Heart left ventricle (tissue), 16 donors: ENCODE measurements at regions not wholly inside any gene's neighbourhood (a gene's known extent, or its start where the extent isn't known, plus 50 kb on each side); places are given as distances from the start of the nearest gene placed in this dataset.

ENCODE experiments used
- ATAC-seq, 4 donors: fragments of 200-7000 bp; cut with Tn5 transposase; one replicate each; pipeline ENCODE4 v1.9.1; 2020 to 2022; ENCODE audit warnings: moderate library complexity in 4 of 4, mild to moderate bottlenecking in 3 of 4, moderate number of reproducible peaks in 1 of 4
- DNase-seq, 5 donors: peaks; one replicate each; pipeline ENCODE4 v3.0.0-alpha.2; 2020
- H3K27ac ChIP-seq, 12 donors: fragments of 200-600 bp; sonication (generic) in 4 of 12; one replicate each; pipeline versions ENCODE4 v1.5.0 to v1.8.0; 2016 to 2022; ENCODE audit warnings: mild to moderate bottlenecking in 2 of 12
- H3K27me3 ChIP-seq, 9 donors: fragments of 200-600 bp; sonication (generic) in 2 of 9; one replicate each; pipeline versions ENCODE4 v1.5.1 to v1.8.0; 2016 to 2022; ENCODE audit warnings: mild to moderate bottlenecking in 3 of 9
- H3K36me3 ChIP-seq, 9 donors: fragments of 200-600 bp; sonication (generic) in 2 of 9; one replicate each; pipeline versions ENCODE4 v1.5.0 to v1.8.0; 2018 to 2022; ENCODE audit warnings: mild to moderate bottlenecking in 2 of 9
- H3K4me1 ChIP-seq, 12 donors: fragments of 200-600 bp; sonication (generic) in 4 of 12; one replicate each; pipeline versions ENCODE4 v1.5.0 to v1.8.0; 2016 to 2022; ENCODE audit warnings: mild to moderate bottlenecking in 3 of 12
- H3K4me3 ChIP-seq, 12 donors: fragments of 200-600 bp; sonication (generic) in 4 of 12; one replicate each; pipeline versions ENCODE4 v1.5.0 to v1.8.0; 2017 to 2022; ENCODE audit warnings: mild to moderate bottlenecking in 9 of 12, moderate library complexity in 4 of 12
- H3K9me3 ChIP-seq, 12 donors: fragments of 200-600 bp; sonication (generic) in 4 of 12; one replicate each; pipeline versions ENCODE4 v1.5.0 to v1.8.0; 2016 to 2022; ENCODE audit warnings: mild to moderate bottlenecking in 1 of 12
- POLR2A ChIP-seq, 2 donors: fragments of 450-650 bp; IDR thresholded peaks; one replicate each; pipeline ENCODE4 v1.6.1; 2017; ENCODE audit warnings: antibody characterized with exemption in 2 of 2, mild to moderate bottlenecking in 2 of 2, moderate library complexity in 2 of 2
- WGBS, 4 donors: extraction: QIAGEN DNeasy Blood & Tissue Kit in 2 of 4; methylation state at CpG; one replicate each; pipeline versions ENCODE4 v1.1.5 to v1.1.7; 2013 to 2018; 5-methylcytosine and 5-hydroxymethylcytosine counted together
- intact Hi-C, 10 donors: fragments of 100-400 bp; cut with DNase I; formaldehyde crosslinking; loops; one replicate each; pipeline versions ENCODE4 v1.11.1 to v1.14.2; 2022
- TF ChIP-seq, protein P1 (sequence below), 12 donors: fragments of 200-600 bp; sonication (generic) in 4 of 12; IDR thresholded peaks; one replicate each; pipeline versions ENCODE4 v1.5.0 to v1.8.0; 2018 to 2022; ENCODE audit warnings: antibody characterized with exemption in 12 of 12, mild to moderate bottlenecking in 5 of 12
- donor health status: ischemic (EF 13 %, LVEDD 7.1; RV severe dilation, severe dysfunction).
- donor health status: healthy with polysubstance abuse.
- donor health status: DM: no; HTN: yes; CAD: no.
- donor health status: DM: no; HTN: no; CAD: no.
- donor health status: ischemic (EF 25% LVEDD 6.9; RV normal size, moderate dysfunction).
- donor health status: ischemic (EF 25% LVEDD 5.7; RV mildly dilated, moderate dysfunction).
- donor health status: healthy.
- donor health status: DM: yes; HTN: yes; CAD: no.
- donor health status: ischemic (EF 35%, LVEDD 5.7; RV mildly dilated, moderate dysfunction).
- donor health status: nonischemic (EF 11% LVEDD 7.7; RV severe dilation, severe dysfunction).
- donor health status: DM: yes; HTN: yes; CAD: no.
- donor health status: PGD.
- donor health status: ischemic (EF 29% LVEDD 5.4; RV normal size, mild dysfunction).
- donor health status: nonischemic (EF 23%, LVEDD 6.1; RV moderate dilation, normal function).

DNA sequence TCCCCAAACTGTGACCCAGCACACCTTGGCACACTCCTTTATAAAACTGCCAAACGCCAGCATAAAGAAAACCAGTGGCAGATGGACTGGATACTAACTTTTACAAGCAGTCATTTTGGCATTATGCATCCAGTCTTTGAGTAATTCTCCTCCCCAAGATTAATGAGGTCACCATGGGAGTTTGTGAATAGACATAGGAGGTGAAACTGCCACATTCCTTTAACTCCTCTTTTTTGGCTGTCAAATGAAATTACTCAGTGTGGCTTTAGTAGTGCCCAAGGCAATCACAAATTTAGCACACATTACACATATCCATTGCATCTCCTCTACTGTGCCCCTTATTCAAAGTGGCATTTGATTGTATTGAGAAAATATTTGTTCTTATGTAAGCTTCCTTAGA is 315.3 kb upstream of the FGF13 start:
- WGBS, 4 donors: 44 to 84% (median 59%) methylated on average over 1 of the region's 1 CpG
- DNase-seq (no peak), ATAC-seq (no peak)
- no peaks in the 10 kb centered on the region for H3K36me3 ChIP-seq
- H3K9me3 ChIP-seq: no peaks in the 10 kb centered on the region
- peaks cover 0 to 6% (median 0%) of the 10 kb centered on the region in 9 donors for H3K27me3 ChIP-seq
- H3K27ac ChIP-seq: no peak overlapping the region
- TF ChIP-seq, protein P1, sequence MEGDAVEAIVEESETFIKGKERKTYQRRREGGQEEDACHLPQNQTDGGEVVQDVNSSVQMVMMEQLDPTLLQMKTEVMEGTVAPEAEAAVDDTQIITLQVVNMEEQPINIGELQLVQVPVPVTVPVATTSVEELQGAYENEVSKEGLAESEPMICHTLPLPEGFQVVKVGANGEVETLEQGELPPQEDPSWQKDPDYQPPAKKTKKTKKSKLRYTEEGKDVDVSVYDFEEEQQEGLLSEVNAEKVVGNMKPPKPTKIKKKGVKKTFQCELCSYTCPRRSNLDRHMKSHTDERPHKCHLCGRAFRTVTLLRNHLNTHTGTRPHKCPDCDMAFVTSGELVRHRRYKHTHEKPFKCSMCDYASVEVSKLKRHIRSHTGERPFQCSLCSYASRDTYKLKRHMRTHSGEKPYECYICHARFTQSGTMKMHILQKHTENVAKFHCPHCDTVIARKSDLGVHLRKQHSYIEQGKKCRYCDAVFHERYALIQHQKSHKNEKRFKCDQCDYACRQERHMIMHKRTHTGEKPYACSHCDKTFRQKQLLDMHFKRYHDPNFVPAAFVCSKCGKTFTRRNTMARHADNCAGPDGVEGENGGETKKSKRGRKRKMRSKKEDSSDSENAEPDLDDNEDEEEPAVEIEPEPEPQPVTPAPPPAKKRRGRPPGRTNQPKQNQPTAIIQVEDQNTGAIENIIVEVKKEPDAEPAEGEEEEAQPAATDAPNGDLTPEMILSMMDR (IDR thresholded peaks at IDR 0.05): no peak
- TF ChIP-seq POLR2A (IDR thresholded peaks at IDR 0.05): no peak
- no peaks in the 10 kb centered on the region for H3K4me1 ChIP-seq
- intact Hi-C loops: no loop called here
- no peak overlapping the region for H3K4me3 ChIP-seq

- no peaks in the 10 kb centered on the region for H3K4me1 ChIP-seq
- H3K27ac ChIP-seq: no peak overlapping the region
- H3K9me3 ChIP-seq: no peaks in the 10 kb centered on the region
- DNase-seq (no peak), ATAC-seq (no peak)
- TF ChIP-seq POLR2A (IDR thresholded peaks at IDR 0.05): no peak
- TF ChIP-seq, protein P1 (IDR thresholded peaks at IDR 0.05): no peak
- H3K36me3 ChIP-seq: no peaks in the 10 kb centered on the region
- H3K4me3 ChIP-seq: no peak overlapping the region
- WGBS, 4 donors: 53 to 88% (median 75%) methylated on average over 2 of the region's 2 CpGs
- H3K27me3 ChIP-seq: peaks cover 0 to 6% (median 0%) of the 10 kb centered on the region in 9 donors
- intact Hi-C loops: no loop called here
These were observed 314.9 kb upstream of the FGF13 start for GRCh38 chrX:139026406-139026805.

DNA sequence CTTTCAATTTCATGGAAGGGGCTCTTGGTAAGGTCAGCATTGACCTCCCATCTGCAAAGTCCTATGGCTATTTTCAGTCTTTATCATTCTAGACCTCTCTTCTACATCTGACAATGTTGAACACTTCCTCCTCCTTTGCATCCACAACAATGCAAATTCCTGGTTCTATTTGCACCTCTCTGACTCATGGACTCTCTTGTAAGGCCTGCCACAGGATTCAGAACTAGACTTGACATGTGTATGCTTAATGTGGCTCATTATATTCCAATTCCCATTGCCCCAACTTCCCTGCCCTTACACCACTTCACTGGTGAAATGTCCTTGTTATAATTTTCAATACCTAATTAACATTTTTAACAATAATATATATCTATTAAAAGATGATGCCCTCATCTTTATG is 314.3 kb upstream of the FGF13 start:
- no peak overlapping the region for H3K27ac ChIP-seq

GRCh38 chrX:139023531-139023930 is 312.0 kb upstream of the FGF13 start:
- ATAC-seq: no peak
- 70 to 89% (median 80%) methylated on average over 3 of the region's 3 CpGs for WGBS, 4 donors
- Histone ChIP-seq H3K4me3 (no peak overlapping the region), H3K27me3 (no peaks in the 10 kb centered on the region), H3K4me1 (no peaks in the 10 kb centered on the region), H3K9me3 (no peaks in the 10 kb centered on the region), H3K36me3 (no peaks in the 10 kb centered on the region), H3K27ac (no peak overlapping the region)
- no peak for DNase-seq
- intact Hi-C loops: no loop called here
- TF ChIP-seq POLR2A (IDR thresholded peaks at IDR 0.05): no peak
- TF ChIP-seq, protein P1 (IDR thresholded peaks at IDR 0.05): no peak

More for the DNA sequence above, 314.3 kb upstream of the FGF13 start:
- Histone ChIP-seq H3K9me3 (no peaks in the 10 kb centered on the region), H3K36me3 (no peaks in the 10 kb centered on the region), H3K4me3 (no peak overlapping the region), H3K27me3 (peaks cover 0 to 5% (median 0%) of the 10 kb centered on the region in 9 donors), H3K4me1 (no peaks in the 10 kb centered on the region)
- ATAC-seq (no peak), DNase-seq (no peak)
- TF ChIP-seq POLR2A (IDR thresholded peaks at IDR 0.05): no peak
- TF ChIP-seq, protein P1 (IDR thresholded peaks at IDR 0.05): no peak
- intact Hi-C loops: no loop called here
